ENCODE measurements at regions not wholly inside any gene's neighbourhood (a gene's known extent, or its start where the extent isn't known, plus 50 kb on each side); places are given as distances from the start of the nearest gene placed in this dataset.

DNA sequence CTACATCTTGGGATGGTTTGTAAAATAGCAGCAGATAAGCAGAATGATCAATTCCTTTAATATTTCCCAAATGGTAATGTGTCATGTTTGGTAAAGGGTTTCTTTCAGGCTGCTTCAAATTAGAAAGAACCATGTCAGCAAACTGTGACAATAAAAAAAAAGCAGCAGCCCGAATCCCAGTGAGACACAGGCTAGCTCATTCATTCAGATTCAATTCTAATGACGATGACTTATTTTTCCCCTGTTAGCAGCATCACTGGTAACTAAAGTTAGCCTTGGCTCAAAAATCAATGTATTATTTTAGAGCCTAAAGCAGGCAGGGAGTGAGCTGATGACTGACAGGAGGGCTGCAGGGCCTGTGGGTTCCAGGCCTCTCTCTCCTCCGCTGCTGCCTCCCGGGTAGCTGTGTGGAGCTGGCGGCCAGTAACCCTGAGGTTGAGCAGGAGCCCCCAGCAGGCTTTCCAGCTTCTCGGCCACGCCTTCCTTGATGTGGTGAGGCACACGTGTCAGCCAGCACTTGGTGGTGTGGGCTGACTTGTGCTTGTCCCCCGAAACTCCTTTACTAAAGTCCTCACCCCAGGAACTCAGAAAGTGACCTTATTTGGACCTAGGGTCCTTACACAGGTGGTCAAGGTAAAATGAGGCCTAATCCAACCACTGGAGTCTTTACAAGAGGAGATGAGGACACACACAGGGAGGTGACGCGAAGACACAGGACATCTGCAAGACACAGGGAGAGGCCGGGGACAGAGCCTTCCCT is 120.5 kb upstream of the HS6ST1 start:
- TF ChIP-seq POLR2A (IDR thresholded peaks at IDR 0.05; ENCODE audit: low read depth, low read length) (no peak), POLR2AphosphoS5 (IDR thresholded peaks at IDR 0.05; ENCODE audit: low read depth, low read length) (no peak), SPI1 (IDR thresholded peaks at IDR 0.05; ENCODE audit: low read depth, low read length) (no peak)
